NOMO-1 (cell line): ENCODE measurements at regions not wholly inside any gene's neighbourhood (a gene's known extent, or its start where the extent isn't known, plus 50 kb on each side); places are given as distances from the start of the nearest gene placed in this dataset.

Experiments used
- DNase-seq, 2 experiments: peaks; one replicate each; lab custom pipeline; 2025; ENCODE audit not compliant: unreplicated experiment in 2 of 2; lab: John Stamatoyannopoulos, UW

DNA sequence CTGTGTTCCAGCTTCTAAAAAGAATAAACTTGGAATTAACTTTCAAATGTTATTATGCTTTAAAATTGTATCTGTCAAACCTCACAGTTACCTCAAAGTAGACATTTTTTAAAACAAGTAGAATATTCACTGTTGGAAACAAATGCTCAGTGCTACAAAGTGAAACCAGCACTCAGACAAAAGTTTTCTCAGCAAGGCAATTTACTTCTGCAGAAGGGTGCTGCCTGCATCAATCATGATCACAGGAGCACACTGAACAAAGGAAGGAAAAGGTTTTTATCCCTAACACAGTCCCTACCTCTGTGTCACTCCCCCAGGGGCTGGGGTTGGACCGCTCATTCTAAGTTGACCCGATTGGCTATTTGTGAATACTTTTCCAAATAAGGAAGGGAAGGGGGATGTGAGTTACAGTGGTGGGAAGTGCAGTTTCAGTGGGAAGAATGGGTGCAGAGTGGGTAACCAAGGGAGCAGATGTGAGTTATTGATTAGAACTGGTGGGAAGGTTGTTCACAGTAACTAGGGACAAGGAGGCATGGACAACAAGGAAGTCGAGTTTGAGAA is 63.0 kb upstream of the CDK20 start:
- no peak for DNase-seq

DNA sequence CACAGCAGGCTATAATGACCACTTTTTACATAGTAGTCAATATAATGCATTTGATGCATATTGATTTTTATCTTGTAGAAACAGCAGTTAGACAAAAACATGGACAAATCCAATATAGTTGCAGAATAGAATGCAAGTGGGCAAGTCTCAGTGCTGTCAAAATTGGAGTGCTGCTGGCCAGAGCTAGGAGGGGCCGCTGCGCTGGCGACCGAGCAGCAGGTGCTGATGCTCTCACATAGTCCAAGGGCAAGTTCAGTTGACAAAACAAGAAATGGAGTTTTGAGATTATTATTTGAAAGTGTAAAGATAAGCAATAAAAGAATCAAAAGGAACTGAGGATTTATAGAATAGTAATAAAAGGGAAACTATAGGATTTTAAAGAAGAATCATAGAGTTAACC is 60.6 kb upstream of the CDK20 start:
- no peak for DNase-seq

DNA sequence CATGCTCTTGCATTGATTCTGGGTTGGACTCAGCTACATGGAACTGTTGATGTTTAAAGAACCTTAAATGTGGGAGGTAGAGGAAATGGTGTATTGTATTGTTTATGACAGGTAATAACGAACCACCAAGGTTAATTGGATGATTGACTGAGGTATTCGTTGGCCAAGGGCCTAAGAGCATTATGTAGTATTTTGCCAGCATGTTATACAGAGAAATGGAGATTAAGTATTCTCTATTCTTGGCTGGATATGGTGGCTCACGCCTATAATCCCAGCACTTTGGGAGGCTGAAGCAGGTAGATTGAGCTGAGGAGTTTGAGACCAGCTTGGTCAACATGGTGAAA is 59.0 kb upstream of the CDK20 start:
- no peak for DNase-seq

DNA sequence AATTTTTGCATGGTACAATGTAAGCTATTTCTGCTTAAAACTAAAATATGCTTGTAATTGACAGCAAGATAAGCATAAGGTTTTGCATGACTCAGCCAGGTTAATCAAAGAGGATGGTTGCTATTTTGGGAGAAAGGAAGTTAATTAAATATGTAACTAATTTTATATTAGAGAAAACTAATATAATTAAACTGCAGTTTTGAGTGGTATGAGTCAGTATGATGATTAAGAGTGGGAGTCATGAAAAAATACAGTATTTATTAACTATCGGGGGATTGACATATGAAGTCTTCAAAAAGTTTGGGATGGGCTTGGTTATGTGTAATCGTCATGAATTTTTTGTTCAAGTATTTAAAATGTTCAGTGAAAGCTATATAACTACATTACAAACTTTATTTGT is 54.0 kb upstream of the CDK20 start:
- DNase-seq, result no peak

DNA sequence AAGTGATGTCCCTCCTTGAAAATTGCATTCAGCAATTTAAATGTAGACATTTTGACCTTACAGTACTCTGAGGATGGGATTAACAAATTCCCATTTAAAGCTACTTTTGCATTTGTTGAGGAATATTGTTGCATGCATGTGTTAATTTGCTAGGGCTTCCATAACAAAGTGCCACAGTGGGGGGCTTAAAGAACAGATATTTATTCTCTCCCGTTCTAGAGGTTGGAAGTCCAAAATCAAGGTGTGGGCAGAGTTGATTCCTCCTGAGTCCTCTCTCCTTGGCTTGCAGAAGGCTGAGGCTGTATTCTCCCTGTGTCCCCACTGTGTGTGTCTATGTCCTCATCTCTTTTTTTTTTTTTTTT is 51.8 kb upstream of the CDK20 start:
- no peak for DNase-seq

DNA sequence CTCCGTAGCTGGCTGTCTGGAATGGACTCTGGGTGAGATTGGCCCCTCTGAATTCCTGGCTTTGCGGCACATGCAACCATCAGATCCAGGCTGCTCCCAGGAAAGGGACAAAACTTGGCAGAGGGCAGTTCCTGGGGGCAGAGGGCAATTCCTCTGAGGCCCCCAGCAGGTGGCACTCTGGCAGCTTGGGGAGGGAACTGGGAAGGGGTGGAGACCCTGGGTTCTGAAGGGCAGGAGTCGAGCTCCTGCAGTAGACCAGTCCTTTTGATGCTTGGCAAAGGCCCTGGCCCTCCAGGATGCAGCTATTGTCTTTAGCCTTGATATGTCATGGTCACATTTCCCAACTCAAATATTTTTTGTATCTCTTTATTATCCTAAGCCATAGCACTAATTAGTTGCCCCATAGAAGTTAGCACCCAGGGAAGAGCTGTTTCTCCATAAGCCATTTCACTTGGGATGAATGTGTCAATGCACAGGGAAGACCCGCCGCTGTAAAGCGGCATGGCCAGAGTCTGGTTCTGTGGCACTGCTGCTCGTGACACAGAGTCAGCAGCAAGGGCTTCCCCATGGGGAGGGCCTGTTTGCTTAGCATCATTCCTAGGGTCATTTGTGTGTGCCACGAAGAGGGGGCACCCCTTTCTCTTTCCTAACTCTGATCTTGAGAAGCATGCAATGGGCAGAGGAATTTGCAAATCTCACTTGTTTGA is 51.2 kb upstream of the CDK20 start:
- no peak for DNase-seq

DNA sequence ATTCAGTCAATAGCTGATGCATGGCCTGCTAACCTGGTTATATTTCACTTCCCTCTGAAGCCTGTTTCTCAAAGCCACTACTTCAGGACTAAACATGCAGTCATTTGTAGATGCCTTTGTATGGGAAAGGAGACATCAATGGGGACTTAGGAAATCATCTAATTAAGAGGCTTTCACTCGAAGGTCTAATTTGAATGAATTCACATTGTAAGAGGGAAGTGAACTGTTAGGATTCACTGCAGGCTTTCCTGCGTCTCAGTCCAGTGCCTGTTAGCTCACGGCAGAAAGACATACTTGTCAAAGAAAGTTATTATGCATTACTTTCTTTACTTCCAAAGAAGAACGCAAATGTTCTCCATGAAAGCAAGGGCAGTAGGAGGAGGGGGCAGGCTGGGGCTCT is 50.6 kb upstream of the CDK20 start:
- DNase-seq, result no peak
